ENCODE measurements at regions not wholly inside any gene's neighbourhood (a gene's known extent, or its start where the extent isn't known, plus 50 kb on each side); places are given as distances from the start of the nearest gene placed in this dataset.
"Not testable (repeated sequence)": the region's sequence is repeated elsewhere in the genome, so short reads cannot be mapped to it uniquely, and the experiment has no call there.

GRCh38 chr14:62491146-62491545 is 554.1 kb downstream of the KCNH5 start:
- Histone ChIP-seq H3K4me1 (replicated peaks in 1 of 2) (no peaks in the 10 kb centered on the region), H3K36me3 (replicated peaks in 1 of 2) (no peaks in the 10 kb centered on the region), H3K9me3 (replicated peaks in 1 of 3) (no peaks in the 10 kb centered on the region), H3K27ac (no peak overlapping the region), H3K27me3 (no peaks in the 10 kb centered on the region), H3K4me3 (no peak overlapping the region)
- DNase-seq, result no peak
- TF ChIP-seq CTCF (IDR thresholded peaks at IDR 0.05) (no peak), POLR2A (IDR thresholded peaks at IDR 0.05) (no peak)
- 55 to 81% (median 63%) methylated on average over 1 of the region's 1 CpG for WGBS, 4 donors
- intact Hi-C loops (cut with DNase I), result no loop called here

DNA sequence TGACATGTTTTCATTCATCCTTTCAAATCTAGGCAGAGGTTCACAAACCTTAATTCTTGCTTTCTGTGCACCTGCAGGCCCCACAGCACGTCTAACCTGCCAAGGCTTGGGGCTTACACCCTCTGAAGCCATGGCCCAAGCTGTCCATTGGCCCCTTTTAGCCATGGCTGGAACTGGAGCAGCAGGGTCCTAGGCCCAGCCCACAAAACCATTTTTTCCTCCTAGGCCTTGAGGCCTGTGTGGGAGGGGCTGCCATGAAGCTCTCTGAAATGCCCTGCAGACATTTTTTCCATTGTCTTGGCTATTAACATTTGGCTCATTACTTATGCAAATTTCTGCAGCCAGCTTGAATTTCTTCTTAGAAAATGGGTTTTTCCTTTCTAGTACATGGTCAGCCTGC is 547.5 kb downstream of the KCNH5 start:
- Histone ChIP-seq H3K4me1 (replicated peaks in 1 of 2) (no peaks in the 10 kb centered on the region), H3K27ac (no peak overlapping the region), H3K27me3 (no peaks in the 10 kb centered on the region), H3K9me3 (replicated peaks in 1 of 3) (no peaks in the 10 kb centered on the region), H3K36me3 (replicated peaks in 1 of 2) (no peaks in the 10 kb centered on the region), H3K4me3 (no peak overlapping the region)
- WGBS, 4 donors, result 20 to 47% (median 41%) methylated on average over 1 of the region's 1 CpG; no CpG with 5 or more reads in 1 of the 4 donors
- TF ChIP-seq CTCF (IDR thresholded peaks at IDR 0.05) (no peak), POLR2A (IDR thresholded peaks at IDR 0.05) (no peak)
- intact Hi-C loops (cut with DNase I), result no loop called here
- no peak for DNase-seq

GRCh38 chr14:62501021-62501750 is 544.1 kb downstream of the KCNH5 start:
- H3K36me3 ChIP-seq (replicated peaks in 1 of 2), result no peaks in the 10 kb centered on the region
- H3K9me3 ChIP-seq (replicated peaks in 1 of 3), result no peaks in the 10 kb centered on the region
- H3K27ac ChIP-seq, result no peak overlapping the region
- H3K4me3 ChIP-seq, result no peak overlapping the region
- H3K27me3 ChIP-seq, result no peaks in the 10 kb centered on the region
- 80 to 95% (median 88%) methylated on average over 1 of the region's 1 CpG for WGBS, 4 donors
- TF ChIP-seq CTCF (IDR thresholded peaks at IDR 0.05) (no peak), POLR2A (IDR thresholded peaks at IDR 0.05) (no peak)
- no peaks in the 10 kb centered on the region for H3K4me1 ChIP-seq (replicated peaks in 1 of 2)
- no peak for DNase-seq
- intact Hi-C loops (cut with DNase I), result no loop called here

- no peaks in the 10 kb centered on the region for H3K9me3 ChIP-seq (replicated peaks in 1 of 3)
- DNase-seq, result no peak
- H3K4me3 ChIP-seq, result no peak overlapping the region
- H3K27ac ChIP-seq, result no peak overlapping the region
- WGBS, 4 donors, result 71 to 78% (median 74%) methylated on average over 4 of the region's 4 CpGs
- H3K4me1 ChIP-seq (replicated peaks in 1 of 2), result no peaks in the 10 kb centered on the region
- no peaks in the 10 kb centered on the region for H3K36me3 ChIP-seq (replicated peaks in 1 of 2)
- H3K27me3 ChIP-seq, result no peaks in the 10 kb centered on the region
- intact Hi-C loops (cut with DNase I), result no loop called here
- no peak for TF ChIP-seq POLR2A (IDR thresholded peaks at IDR 0.05)
- TF ChIP-seq CTCF (IDR thresholded peaks at IDR 0.05), result no peak
Observed at GRCh38 chr14:62505045-62505444, 540.2 kb downstream of the KCNH5 start.

DNA sequence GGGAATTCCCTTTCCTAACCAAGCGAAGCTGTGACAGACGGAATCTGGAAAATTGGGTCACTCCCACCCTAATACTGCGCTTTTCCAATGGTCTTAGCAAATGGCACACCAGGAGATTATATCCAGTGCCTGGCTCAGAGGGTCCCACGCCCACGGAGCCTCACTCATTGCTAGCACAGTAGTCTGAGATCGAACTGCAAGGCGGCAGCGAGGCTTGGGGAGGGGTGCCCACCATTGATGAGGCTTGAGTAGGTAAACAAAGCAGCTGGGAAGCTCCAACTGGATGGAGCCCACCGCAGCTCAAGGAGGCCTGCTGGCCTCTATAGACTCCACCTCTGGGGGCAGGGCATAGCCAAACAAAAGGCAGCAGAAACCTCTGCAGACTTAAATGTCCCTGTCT is 523.9 kb downstream of the KCNH5 start:
- 88 to 93% (median 92%) methylated on average over 7 to 9 of the region's 9 CpGs for WGBS, 4 donors

More for the DNA sequence above, 523.9 kb downstream of the KCNH5 start:
- H3K4me1 ChIP-seq (replicated peaks in 1 of 2); H3K9me3 ChIP-seq (replicated peaks in 1 of 3); DNase-seq; H3K27me3 ChIP-seq; H3K36me3 ChIP-seq (replicated peaks in 1 of 2); intact Hi-C loops (cut with DNase I); H3K27ac ChIP-seq; H3K4me3 ChIP-seq: not testable (repeated sequence)

Data from adrenal gland (tissue), 9 donors.